GM23338 (cell line): ENCODE measurements at regions not wholly inside any gene's neighbourhood (a gene's known extent, or its start where the extent isn't known, plus 50 kb on each side); places are given as distances from the start of the nearest gene placed in this dataset.

ENCODE experiments used
- ATAC-seq: fragments of 200-7000 bp; cut with Tn5 transposase; 3 replicates; pipeline ENCODE4 v1.9.1; 2020
- DNase-seq: peaks from one replicate; pipeline ENCODE4 v3.0.0-alpha.2; 2015; ENCODE audit warnings: low spot score
- H2AFZ ChIP-seq: fragments of 200-600 bp; sonication (generic); 2 replicates; pipeline ENCODE4 v1.8.0; 2016; ENCODE audit warnings: antibody characterized with exemption, mild to moderate bottlenecking, moderate library complexity
- H3F3A ChIP-seq: fragments of 200-600 bp; sonication (generic); replicated peaks from 2 replicates; pipeline ENCODE4 v1.8.0; 2017; ENCODE audit warnings: antibody characterized with exemption, mixed run types, low read depth
- H3K27ac ChIP-seq: fragments of 200-600 bp; sonication (generic); 2 replicates; pipeline ENCODE4 v1.6.1; 2016; ENCODE audit warnings: low read depth
- H3K27me3 ChIP-seq: fragments of 200-600 bp; sonication (generic); 2 replicates; pipeline ENCODE4 v1.8.0; 2016; ENCODE audit warnings: mild to moderate bottlenecking, mixed run types, moderate library complexity; ENCODE audit not compliant: insufficient read depth
- H3K36me3 ChIP-seq: fragments of 200-600 bp; sonication (generic); 2 replicates; pipeline ENCODE4 v1.8.0; 2016; ENCODE audit warnings: mild to moderate bottlenecking; ENCODE audit not compliant: insufficient read depth
- H3K4me1 ChIP-seq: fragments of 200-600 bp; sonication (generic); 2 replicates; pipeline ENCODE4 v1.8.0; 2016; ENCODE audit warnings: mild to moderate bottlenecking, moderate library complexity; ENCODE audit not compliant: insufficient read depth
- H3K4me2 ChIP-seq: fragments of 200-600 bp; sonication (generic); 2 replicates; pipeline ENCODE4 v1.7.1; 2017; ENCODE audit warnings: mixed run types
- H3K4me3 ChIP-seq: fragments of 200-600 bp; sonication (generic); 2 replicates; pipeline ENCODE4 v1.6.1; 2016; ENCODE audit warnings: mixed run types
- H3K79me2 ChIP-seq: fragments of 200-600 bp; sonication (generic); replicated peaks from 2 replicates; pipeline ENCODE4 v1.8.0; 2017; ENCODE audit warnings: mild to moderate bottlenecking; ENCODE audit not compliant: insufficient read depth
- H3K9me2 ChIP-seq: fragments of 200-600 bp; sonication (generic); 2 replicates; pipeline ENCODE4 v1.8.0; 2017; ENCODE audit not compliant: insufficient read depth
- H4K20me1 ChIP-seq: fragments of 200-600 bp; sonication (generic); replicated peaks from 2 replicates; pipeline ENCODE4 v1.8.0; 2017; ENCODE audit warnings: mild to moderate bottlenecking; ENCODE audit not compliant: insufficient read depth
- H3K27ac Mint-ChIP-seq: 2 replicates; pipeline ENCODE4 v1.8.0; 2020; ENCODE audit warnings: inconsistent platforms, mild to moderate bottlenecking, moderate library complexity, mixed read lengths
- H3K27me3 Mint-ChIP-seq: 3 replicates; pipeline ENCODE4 v1.8.0; 2022; ENCODE audit warnings: low read depth, mild to moderate bottlenecking, moderate library complexity, mixed read lengths, inconsistent platforms; ENCODE audit not compliant: insufficient read depth, poor library complexity
- H3K36me3 Mint-ChIP-seq: 3 replicates; pipeline ENCODE4 v1.8.0; 2021; ENCODE audit warnings: low read depth, mild to moderate bottlenecking, inconsistent platforms, moderate library complexity, mixed read lengths
- H3K4me1 Mint-ChIP-seq: 3 replicates; pipeline ENCODE4 v1.8.0; 2020; ENCODE audit warnings: mild to moderate bottlenecking, inconsistent platforms, mixed read lengths
- H3K4me3 Mint-ChIP-seq: 3 replicates; pipeline ENCODE4 v1.8.0; 2021; ENCODE audit warnings: moderate library complexity, mild to moderate bottlenecking, inconsistent platforms, mixed read lengths
- H3K9me3 Mint-ChIP-seq: 3 replicates; pipeline ENCODE4 v1.8.0; 2020; ENCODE audit warnings: moderate library complexity, mild to moderate bottlenecking, inconsistent platforms, mixed read lengths
- CREB1 ChIP-seq: fragments of 250-450 bp; sonication (Bioruptor Pico); IDR thresholded peaks from 2 replicates; pipeline ENCODE4 v1.5.0; 2020; ENCODE audit warnings: low read depth, mild to moderate bottlenecking, moderate library complexity
- ETS1 ChIP-seq: IDR thresholded peaks from 2 replicates; pipeline ENCODE4 v1.6.1; 2016; ENCODE audit warnings: antibody characterized with exemption
- EZH2 ChIP-seq: fragments of 200-600 bp; sonication (generic); IDR thresholded peaks from one replicate; pipeline ENCODE4 v1.8.0; 2017; ENCODE audit warnings: antibody characterized with exemption, mild to moderate bottlenecking, low read depth; ENCODE audit not compliant: unreplicated experiment
- EZH2phosphoT487 ChIP-seq: fragments of 200-600 bp; sonication (generic); IDR thresholded peaks from one replicate; pipeline ENCODE4 v1.8.1; 2018; ENCODE audit warnings: antibody characterized with exemption; ENCODE audit not compliant: unreplicated experiment
- JUNB ChIP-seq: IDR thresholded peaks from one replicate; pipeline ENCODE4 v1.6.1; 2016; ENCODE audit warnings: antibody characterized with exemption; ENCODE audit not compliant: unreplicated experiment
- NANOG ChIP-seq: IDR thresholded peaks from 2 replicates; pipeline ENCODE4 v1.6.1; 2016; ENCODE audit warnings: antibody characterized with exemption, borderline replicate concordance
- POLR2AphosphoS5 ChIP-seq: IDR thresholded peaks from 2 replicates; pipeline ENCODE4 v1.6.1; 2016; ENCODE audit warnings: antibody characterized with exemption, low read depth
- REST ChIP-seq: IDR thresholded peaks from one replicate; pipeline ENCODE4 v1.6.1; 2018; ENCODE audit warnings: antibody characterized with exemption; ENCODE audit not compliant: unreplicated experiment
- STAT1 ChIP-seq: IDR thresholded peaks from one replicate; pipeline ENCODE4 v1.6.1; 2016; ENCODE audit warnings: antibody characterized with exemption; ENCODE audit not compliant: unreplicated experiment
- ZNF114 ChIP-seq: fragments of 250-450 bp; sonication (Bioruptor Pico); IDR thresholded peaks from 2 replicates; pipeline ENCODE4 v1.5.0; 2020; ENCODE audit warnings: mild to moderate bottlenecking, moderate library complexity
- ZNF331 ChIP-seq: fragments of 250-450 bp; sonication (Bioruptor Pico); IDR thresholded peaks from 2 replicates; pipeline ENCODE4 v1.5.0; 2020; ENCODE audit warnings: low read depth, mild to moderate bottlenecking, moderate library complexity
- ZNF462 ChIP-seq: fragments of 250-450 bp; sonication (Bioruptor Pico); IDR thresholded peaks from 2 replicates; pipeline ENCODE4 v1.5.0; 2020; ENCODE audit warnings: mild to moderate bottlenecking, moderate library complexity

- Mint-ChIP-seq H3K4me3 (no peak overlapping the region), H3K36me3 (no peaks in the 10 kb centered on the region), H3K9me3 (no peaks in the 10 kb centered on the region), H3K4me1 (peaks cover 2% of the 10 kb centered on the region; the same call in 1 of the 3 replicates), H3K27me3 (no peaks in the 10 kb centered on the region), H3K27ac (no peak overlapping the region)
- H3K4me2 ChIP-seq: no peak overlapping the region
- H3F3A ChIP-seq: no peaks in the 10 kb centered on the region
- H3K9me2 ChIP-seq: 0 out of 2 replicates have a peak, but pooled peaks cover 4% of the 10 kb centered on the region
- no peak overlapping the region for H3K27ac ChIP-seq
- H3K4me1 ChIP-seq: no peaks in the 10 kb centered on the region
- no peaks in the 10 kb centered on the region for H4K20me1 ChIP-seq
- TF ChIP-seq STAT1: no peak
- no peak for TF ChIP-seq JUNB
- TF ChIP-seq CREB1: no peak
- no peak for TF ChIP-seq NANOG
- TF ChIP-seq EZH2: no peak
- no peak for TF ChIP-seq POLR2AphosphoS5
- TF ChIP-seq ZNF331: no peak
- no peaks in the 10 kb centered on the region for H3K27me3 ChIP-seq
- DNase-seq (no peak), ATAC-seq (no peak)
- H3K36me3 ChIP-seq: no peaks in the 10 kb centered on the region
- H2AFZ ChIP-seq: no peak overlapping the region
- H3K4me3 ChIP-seq: no peak overlapping the region
- no peaks in the 10 kb centered on the region for H3K79me2 ChIP-seq
Measured at GRCh38 chr6:25173951-25174474, 105.2 kb upstream of the CARMIL1 start.

GRCh38 chr6:25174678-25175077 is 104.5 kb upstream of the CARMIL1 start:
- Histone ChIP-seq H3K4me1 (no peaks in the 10 kb centered on the region), H3K36me3 (no peaks in the 10 kb centered on the region), H2AFZ (no peak overlapping the region), H4K20me1 (no peaks in the 10 kb centered on the region), H3K4me3 (no peak overlapping the region), H3K79me2 (no peaks in the 10 kb centered on the region), H3K27me3 (no peaks in the 10 kb centered on the region), H3K27ac (no peak overlapping the region), H3F3A (no peaks in the 10 kb centered on the region), H3K9me2 (0 out of 2 replicates have a peak, but pooled peaks cover 4% of the 10 kb centered on the region), H3K4me2 (no peak overlapping the region)
- Mint-ChIP-seq H3K27me3 (no peaks in the 10 kb centered on the region), H3K27ac (no peak overlapping the region), H3K4me1 (peaks cover 3% of the 10 kb centered on the region; the same call in 1 of the 3 replicates), H3K36me3 (no peaks in the 10 kb centered on the region), H3K4me3 (no peak overlapping the region), H3K9me3 (no peaks in the 10 kb centered on the region)
- no peak for ATAC-seq
- no peak for DNase-seq
- TF ChIP-seq CREB1 (no peak), POLR2AphosphoS5 (no peak), JUNB (no peak), EZH2phosphoT487 (no peak), REST (no peak), NANOG (no peak), ZNF331 (no peak), EZH2 (no peak), ZNF114 (CRISPR knock-in tag) (no peak), STAT1 (no peak), ETS1 (no peak), ZNF462 (no peak)
